ENCODE measurements at regions not wholly inside any gene's neighbourhood (a gene's known extent, or its start where the extent isn't known, plus 50 kb on each side); places are given as distances from the start of the nearest gene placed in this dataset.

DNA sequence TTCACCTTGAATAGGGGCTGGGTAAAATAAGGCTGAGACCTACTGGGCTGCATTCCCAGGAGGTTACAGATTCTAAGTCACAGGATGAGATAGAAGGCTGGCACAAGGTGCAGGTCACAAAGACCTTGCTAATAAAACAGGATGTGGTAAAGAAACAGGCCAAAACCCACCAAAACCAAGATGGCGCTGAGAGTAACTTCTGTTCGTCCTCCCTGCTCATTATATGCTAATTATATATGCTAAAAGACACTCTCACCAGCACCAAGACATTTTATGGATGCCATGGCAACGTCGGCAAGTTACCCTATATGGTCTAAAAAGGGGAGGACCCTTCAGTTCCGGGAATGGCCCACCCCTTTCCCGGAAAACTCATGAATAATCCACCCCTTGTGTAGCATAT is 711.5 kb upstream of the KLHL29 start:
- Histone ChIP-seq H3K27me3 (ENCODE audit: control insufficient read depth in 1 of 2, insufficient read depth in 2 of 2, low read length in 2 of 2) (no peaks in the 10 kb centered on the region), H3K36me3 (ENCODE audit: insufficient read depth, low read length) (no peaks in the 10 kb centered on the region), H3K9me3 (ENCODE audit: low read length) (no peaks in the 10 kb centered on the region), H3K9ac (ENCODE audit: low read length) (no peak overlapping the region), H3K27ac (ENCODE audit: low read depth, low read length) (no peak overlapping the region), H3K4me3 (ENCODE audit: low read depth in 1 of 2, low read length in 2 of 2) (no peak overlapping the region), H3K4me1 (ENCODE audit: insufficient read depth, low read length) (no peaks in the 10 kb centered on the region)

DNA sequence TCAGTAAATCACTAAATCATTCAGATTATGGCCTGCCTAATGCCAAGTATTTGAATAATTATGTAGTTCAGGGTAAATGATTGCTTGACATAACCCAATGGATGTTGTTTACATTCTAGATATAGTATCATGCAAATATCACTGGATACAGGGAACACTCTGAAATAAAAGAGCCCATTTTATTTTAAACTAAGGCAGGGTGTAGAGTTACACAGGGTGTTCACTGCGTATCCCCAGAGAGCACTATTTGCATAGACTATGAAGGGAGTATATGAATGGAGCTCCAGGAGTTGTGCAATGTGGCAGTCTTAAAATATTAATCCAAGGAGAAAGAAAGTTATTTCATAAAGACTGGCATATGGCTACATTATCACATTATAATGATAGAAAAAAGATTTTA is 701.1 kb upstream of the KLHL29 start:
- Histone ChIP-seq H3K27me3 (ENCODE audit: control insufficient read depth in 1 of 2, insufficient read depth in 2 of 2, low read length in 2 of 2) (no peaks in the 10 kb centered on the region), H3K36me3 (ENCODE audit: insufficient read depth, low read length) (no peaks in the 10 kb centered on the region), H3K4me3 (ENCODE audit: low read depth in 1 of 2, low read length in 2 of 2) (no peak overlapping the region), H3K9me3 (ENCODE audit: low read length) (no peaks in the 10 kb centered on the region), H3K9ac (ENCODE audit: low read length) (no peak overlapping the region), H3K4me1 (ENCODE audit: insufficient read depth, low read length) (no peaks in the 10 kb centered on the region), H3K27ac (ENCODE audit: low read depth, low read length) (no peak overlapping the region)

DNA sequence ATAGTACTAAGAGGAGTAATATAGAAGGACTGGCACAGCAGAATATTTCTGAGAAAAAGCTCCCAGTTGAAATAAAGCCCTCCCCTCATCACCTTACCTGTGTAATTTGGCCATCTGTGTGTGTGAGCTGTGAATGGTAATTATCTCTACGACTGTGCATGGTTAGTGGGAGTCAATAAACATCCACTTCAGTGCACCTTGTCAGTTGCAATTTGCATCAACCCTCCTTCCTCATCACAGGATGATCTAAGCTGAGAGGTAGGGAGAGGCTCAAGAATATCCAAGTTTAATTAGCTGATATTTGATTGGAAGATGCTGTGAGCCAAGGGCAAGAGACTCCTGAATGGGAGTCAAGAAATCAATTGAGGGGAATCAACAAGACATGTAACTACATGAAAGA is 694.9 kb upstream of the KLHL29 start:
- Histone ChIP-seq H3K4me1 (ENCODE audit: insufficient read depth, low read length) (no peaks in the 10 kb centered on the region), H3K27ac (ENCODE audit: low read depth, low read length) (no peak overlapping the region), H3K27me3 (ENCODE audit: control insufficient read depth in 1 of 2, insufficient read depth in 2 of 2, low read length in 2 of 2) (no peaks in the 10 kb centered on the region), H3K9ac (ENCODE audit: low read length) (no peak overlapping the region), H3K4me3 (ENCODE audit: low read depth in 1 of 2, low read length in 2 of 2) (no peak overlapping the region), H3K9me3 (ENCODE audit: low read length) (no peaks in the 10 kb centered on the region), H3K36me3 (ENCODE audit: insufficient read depth, low read length) (no peaks in the 10 kb centered on the region)

DNA sequence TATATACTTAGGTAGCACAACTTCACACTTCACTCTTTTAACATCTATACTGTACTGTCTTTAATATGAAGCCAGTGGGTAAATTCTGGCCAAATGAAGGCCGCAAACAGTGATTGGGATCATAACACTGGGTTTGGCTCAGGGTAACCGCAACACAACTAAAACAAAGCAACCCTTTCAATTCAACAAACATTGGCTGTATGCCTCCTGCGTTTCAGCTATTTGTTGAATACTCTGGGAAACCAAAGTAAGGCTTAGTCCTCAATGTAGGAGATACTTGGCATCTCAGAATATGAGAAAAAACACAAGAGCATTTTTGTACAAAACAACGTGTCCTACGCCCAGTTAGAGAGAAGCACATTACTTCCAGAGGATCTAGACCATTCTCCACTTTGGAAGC is 693.3 kb upstream of the KLHL29 start:
- Histone ChIP-seq H3K9me3 (ENCODE audit: low read length) (no peaks in the 10 kb centered on the region), H3K27me3 (ENCODE audit: control insufficient read depth in 1 of 2, insufficient read depth in 2 of 2, low read length in 2 of 2) (no peaks in the 10 kb centered on the region), H3K4me3 (ENCODE audit: low read depth in 1 of 2, low read length in 2 of 2) (no peak overlapping the region), H3K36me3 (ENCODE audit: insufficient read depth, low read length) (no peaks in the 10 kb centered on the region), H3K27ac (ENCODE audit: low read depth, low read length) (no peak overlapping the region), H3K4me1 (ENCODE audit: insufficient read depth, low read length) (no peaks in the 10 kb centered on the region), H3K9ac (ENCODE audit: low read length) (no peak overlapping the region)

GRCh38 chr2:22692746-22693145 is 692.2 kb upstream of the KLHL29 start:
- Histone ChIP-seq H3K36me3 (ENCODE audit: insufficient read depth, low read length) (no peaks in the 10 kb centered on the region), H3K9ac (ENCODE audit: low read length) (no peak overlapping the region), H3K27me3 (ENCODE audit: control insufficient read depth in 1 of 2, insufficient read depth in 2 of 2, low read length in 2 of 2) (no peaks in the 10 kb centered on the region), H3K27ac (ENCODE audit: low read depth, low read length) (no peak overlapping the region), H3K4me3 (ENCODE audit: low read depth in 1 of 2, low read length in 2 of 2) (no peak overlapping the region), H3K4me1 (ENCODE audit: insufficient read depth, low read length) (no peaks in the 10 kb centered on the region), H3K9me3 (ENCODE audit: low read length) (no peaks in the 10 kb centered on the region)

GRCh38 chr2:22694300-22694699 is 690.7 kb upstream of the KLHL29 start:
- no peaks in the 10 kb centered on the region for H3K36me3 ChIP-seq (ENCODE audit: insufficient read depth, low read length)
- no peak overlapping the region for H3K9ac ChIP-seq (ENCODE audit: low read length)
- no peaks in the 10 kb centered on the region for H3K27me3 ChIP-seq (ENCODE audit: control insufficient read depth in 1 of 2, insufficient read depth in 2 of 2, low read length in 2 of 2)
- H3K4me3 ChIP-seq (ENCODE audit: low read depth in 1 of 2, low read length in 2 of 2) = no peak overlapping the region
- no peaks in the 10 kb centered on the region for H3K4me1 ChIP-seq (ENCODE audit: insufficient read depth, low read length)
- no peaks in the 10 kb centered on the region for H3K9me3 ChIP-seq (ENCODE audit: low read length)
- no peak overlapping the region for H3K27ac ChIP-seq (ENCODE audit: low read depth, low read length)

GRCh38 chr2:22694856-22695255 is 690.1 kb upstream of the KLHL29 start:
- Histone ChIP-seq H3K27ac (ENCODE audit: low read depth, low read length) (no peak overlapping the region), H3K36me3 (ENCODE audit: insufficient read depth, low read length) (no peaks in the 10 kb centered on the region), H3K4me1 (ENCODE audit: insufficient read depth, low read length) (no peaks in the 10 kb centered on the region), H3K9ac (ENCODE audit: low read length) (no peak overlapping the region), H3K27me3 (ENCODE audit: control insufficient read depth in 1 of 2, insufficient read depth in 2 of 2, low read length in 2 of 2) (no peaks in the 10 kb centered on the region), H3K4me3 (ENCODE audit: low read depth in 1 of 2, low read length in 2 of 2) (no peak overlapping the region), H3K9me3 (ENCODE audit: low read length) (no peaks in the 10 kb centered on the region)

GRCh38 chr2:22697054-22697788 is 687.8 kb upstream of the KLHL29 start:
- Histone ChIP-seq H3K4me3 (ENCODE audit: low read depth in 1 of 2, low read length in 2 of 2) (no peak overlapping the region), H3K4me1 (ENCODE audit: insufficient read depth, low read length) (no peaks in the 10 kb centered on the region), H3K9me3 (ENCODE audit: low read length) (no peaks in the 10 kb centered on the region), H3K27me3 (ENCODE audit: control insufficient read depth in 1 of 2, insufficient read depth in 2 of 2, low read length in 2 of 2) (no peaks in the 10 kb centered on the region), H3K36me3 (ENCODE audit: insufficient read depth, low read length) (no peaks in the 10 kb centered on the region), H3K27ac (ENCODE audit: low read depth, low read length) (no peak overlapping the region), H3K9ac (ENCODE audit: low read length) (no peak overlapping the region)

- Histone ChIP-seq H3K27ac (ENCODE audit: low read depth, low read length) (no peak overlapping the region), H3K27me3 (ENCODE audit: control insufficient read depth in 1 of 2, insufficient read depth in 2 of 2, low read length in 2 of 2) (no peaks in the 10 kb centered on the region), H3K9ac (ENCODE audit: low read length) (no peak overlapping the region), H3K4me3 (ENCODE audit: low read depth in 1 of 2, low read length in 2 of 2) (no peak overlapping the region), H3K9me3 (ENCODE audit: low read length) (no peaks in the 10 kb centered on the region), H3K4me1 (ENCODE audit: insufficient read depth, low read length) (no peaks in the 10 kb centered on the region), H3K36me3 (ENCODE audit: insufficient read depth, low read length) (no peaks in the 10 kb centered on the region)
These were observed 683.3 kb upstream of the KLHL29 start for GRCh38 chr2:22701561-22702160.

DNA sequence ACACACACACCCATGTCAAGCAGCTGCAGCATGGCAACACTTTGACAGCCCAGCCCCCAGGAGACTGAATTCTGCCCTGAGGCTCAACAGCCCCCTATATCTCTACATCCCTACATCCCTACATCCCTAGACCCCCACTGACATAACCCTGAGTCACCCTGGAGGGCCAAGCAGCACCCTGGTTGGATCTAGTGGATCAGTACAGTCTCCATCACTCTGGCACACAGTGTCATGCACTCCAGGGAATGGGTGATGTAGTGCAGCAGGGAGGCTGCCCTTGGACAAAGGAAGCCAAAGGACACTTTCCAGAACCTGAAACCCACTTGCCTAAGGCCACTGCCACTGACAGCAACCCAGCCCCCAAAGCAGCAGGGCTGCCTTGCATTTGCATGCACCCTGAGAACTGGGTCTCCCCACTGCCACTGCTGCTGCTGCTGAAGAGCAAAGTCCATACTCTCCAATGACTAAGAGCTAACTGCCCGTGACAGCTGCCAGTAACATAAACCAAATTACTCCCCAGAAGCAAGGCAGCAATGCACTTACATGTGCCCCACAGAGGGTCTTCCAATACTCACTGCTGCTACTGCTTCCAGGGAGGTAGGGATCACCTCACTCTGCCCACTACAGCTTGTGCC is 681.6 kb upstream of the KLHL29 start:
- H3K36me3 ChIP-seq (ENCODE audit: insufficient read depth, low read length) = no peaks in the 10 kb centered on the region
- H3K4me1 ChIP-seq (ENCODE audit: insufficient read depth, low read length) = no peaks in the 10 kb centered on the region
- no peak overlapping the region for H3K27ac ChIP-seq (ENCODE audit: low read depth, low read length)
- no peaks in the 10 kb centered on the region for H3K9me3 ChIP-seq (ENCODE audit: low read length)
- H3K27me3 ChIP-seq (ENCODE audit: control insufficient read depth in 1 of 2, insufficient read depth in 2 of 2, low read length in 2 of 2) = no peaks in the 10 kb centered on the region
- H3K4me3 ChIP-seq (ENCODE audit: low read depth in 1 of 2, low read length in 2 of 2) = no peak overlapping the region
- H3K9ac ChIP-seq (ENCODE audit: low read length) = no peak overlapping the region

DNA sequence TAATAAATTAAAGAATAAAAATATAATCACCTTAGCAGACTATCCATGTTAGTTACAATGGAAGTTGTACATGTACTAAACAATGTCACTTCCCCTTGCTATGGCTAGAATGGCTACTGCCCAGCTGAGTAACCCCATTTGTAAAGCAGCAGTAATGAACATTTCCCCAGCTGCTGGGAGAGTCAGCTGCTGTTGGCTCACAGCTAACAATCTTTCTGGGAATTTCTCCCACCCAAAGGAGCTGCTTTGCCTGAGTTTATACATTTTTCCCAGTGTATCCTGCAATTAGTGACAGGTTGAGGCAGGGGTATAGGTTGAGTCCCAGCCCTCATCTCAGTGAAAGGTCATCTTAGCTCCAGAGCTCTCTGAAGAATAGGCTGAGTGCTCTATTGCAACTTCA is 665.6 kb upstream of the KLHL29 start:
- Histone ChIP-seq H3K9ac (ENCODE audit: low read length) (no peak overlapping the region), H3K9me3 (ENCODE audit: low read length) (no peaks in the 10 kb centered on the region), H3K4me1 (ENCODE audit: insufficient read depth, low read length) (no peaks in the 10 kb centered on the region), H3K36me3 (ENCODE audit: insufficient read depth, low read length) (no peaks in the 10 kb centered on the region), H3K27ac (ENCODE audit: low read depth, low read length) (no peak overlapping the region), H3K27me3 (ENCODE audit: control insufficient read depth in 1 of 2, insufficient read depth in 2 of 2, low read length in 2 of 2) (no peaks in the 10 kb centered on the region), H3K4me3 (ENCODE audit: low read depth in 1 of 2, low read length in 2 of 2) (no peak overlapping the region)

- H3K27ac ChIP-seq (ENCODE audit: low read depth, low read length) = no peak overlapping the region
- H3K4me3 ChIP-seq (ENCODE audit: low read depth in 1 of 2, low read length in 2 of 2) = no peak overlapping the region
These were observed 655.5 kb upstream of the KLHL29 start for GRCh38 chr2:22729466-22729865.

More at GRCh38 chr2:22729466-22729865, 655.5 kb upstream of the KLHL29 start:
- Histone ChIP-seq H3K9me3 (ENCODE audit: low read length) (no peaks in the 10 kb centered on the region), H3K27me3 (ENCODE audit: control insufficient read depth in 1 of 2, insufficient read depth in 2 of 2, low read length in 2 of 2) (no peaks in the 10 kb centered on the region), H3K36me3 (ENCODE audit: insufficient read depth, low read length) (no peaks in the 10 kb centered on the region), H3K4me1 (ENCODE audit: insufficient read depth, low read length) (no peaks in the 10 kb centered on the region), H3K9ac (ENCODE audit: low read length) (no peak overlapping the region)
